ENCODE measurements at regions not wholly inside any gene's neighbourhood (a gene's known extent, or its start where the extent isn't known, plus 50 kb on each side); places are given as distances from the start of the nearest gene placed in this dataset.

- Mint-ChIP-seq H3K27ac (no peak overlapping the region), H3K9me3 (no peaks in the 10 kb centered on the region), H3K4me1 (peaks cover 6% of the 10 kb centered on the region), H3K4me3 (no peak overlapping the region), H3K36me3 (no peaks in the 10 kb centered on the region)
- DNase-seq (ENCODE audit: low spot score in 2 of 2): no peak
- no peak for ATAC-seq
Observed at GRCh38 chr14:100665511-100666032, 61.1 kb upstream of the DLK1 start.

DNA sequence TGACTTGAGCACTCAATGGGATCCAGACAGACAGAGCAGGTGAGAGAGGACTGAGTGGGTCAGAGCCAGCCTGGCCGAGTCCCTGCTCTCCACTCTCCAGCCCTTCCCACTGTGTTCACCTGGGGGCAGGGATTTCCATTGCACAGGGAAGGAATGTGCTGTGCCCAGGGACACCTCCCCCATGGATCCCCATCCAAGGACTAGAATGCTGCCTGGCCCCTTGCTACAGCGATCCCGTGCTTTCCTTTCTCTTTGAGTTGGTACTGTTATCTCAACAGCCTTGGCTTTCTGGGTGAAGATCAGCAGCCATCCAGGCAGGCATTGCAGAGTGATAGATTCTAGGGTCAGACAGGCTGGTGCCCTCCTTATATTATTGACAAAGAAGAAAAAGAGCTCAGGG lies 60.3 kb upstream of the DLK1 start:
- no peaks in the 10 kb centered on the region for H3K36me3 Mint-ChIP-seq
- no peak overlapping the region for H3K4me3 Mint-ChIP-seq

GRCh38 chr14:100666851-100667250 lies 59.8 kb upstream of the DLK1 start:
- DNase-seq (ENCODE audit: low spot score in 2 of 2): no peak
- no peak for ATAC-seq
- Mint-ChIP-seq H3K36me3 (no peaks in the 10 kb centered on the region), H3K4me3 (no peak overlapping the region), H3K4me1 (peaks cover 6% of the 10 kb centered on the region), H3K9me3 (no peaks in the 10 kb centered on the region), H3K27ac (no peak overlapping the region)

More for the DNA sequence above, 60.3 kb upstream of the DLK1 start:
- DNase-seq (ENCODE audit: low spot score in 2 of 2) (no peak), ATAC-seq (no peak)
- Mint-ChIP-seq H3K4me1 (peaks cover 6% of the 10 kb centered on the region), H3K9me3 (no peaks in the 10 kb centered on the region), H3K27ac (no peak overlapping the region)

DNA sequence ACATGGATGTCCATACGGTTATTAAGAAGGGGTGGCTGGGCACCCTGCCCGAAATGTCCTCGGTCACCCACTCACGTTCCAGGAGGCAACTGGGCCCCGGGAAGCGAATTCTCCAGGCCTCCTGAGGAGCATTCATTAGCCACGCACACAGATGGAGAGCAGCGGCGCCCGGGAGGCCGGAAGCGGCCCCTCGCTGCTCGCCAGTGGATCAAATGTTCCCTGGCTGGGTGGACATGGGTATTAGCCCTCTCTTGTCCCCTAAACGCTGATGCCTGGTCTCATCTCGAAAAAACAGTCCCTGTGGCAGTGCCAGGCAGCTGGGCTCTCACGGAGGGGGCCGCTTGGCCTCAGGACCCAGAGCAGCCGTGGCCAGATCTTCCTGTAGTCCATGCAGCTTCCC lies 59.0 kb upstream of the DLK1 start:
- no peak overlapping the region for H3K27ac Mint-ChIP-seq
- peaks cover 6% of the 10 kb centered on the region for H3K4me1 Mint-ChIP-seq
- H3K4me3 Mint-ChIP-seq: no peak overlapping the region
- no peaks in the 10 kb centered on the region for H3K36me3 Mint-ChIP-seq
- no peaks in the 10 kb centered on the region for H3K9me3 Mint-ChIP-seq
- DNase-seq (ENCODE audit: low spot score in 2 of 2) (no peak), ATAC-seq (no peak)

- Mint-ChIP-seq H3K4me3 (no peak overlapping the region), H3K4me1 (peaks cover 6% of the 10 kb centered on the region), H3K9me3 (no peaks in the 10 kb centered on the region), H3K27ac (no peak overlapping the region), H3K36me3 (no peaks in the 10 kb centered on the region)
- no peak for ATAC-seq
- DNase-seq (ENCODE audit: low spot score in 2 of 2): no peak
Observed at GRCh38 chr14:100668352-100668751, 58.3 kb upstream of the DLK1 start.

- no peak for ATAC-seq
- DNase-seq (ENCODE audit: low spot score in 2 of 2): no peak
- Mint-ChIP-seq H3K27ac (no peak overlapping the region), H3K9me3 (no peaks in the 10 kb centered on the region), H3K4me3 (no peak overlapping the region), H3K36me3 (no peaks in the 10 kb centered on the region), H3K4me1 (peaks cover 12% of the 10 kb centered on the region)
Observed at GRCh38 chr14:100669011-100669412, 57.7 kb upstream of the DLK1 start.

GRCh38 chr14:100669468-100669867 lies 57.2 kb upstream of the DLK1 start:
- DNase-seq (ENCODE audit: low spot score in 2 of 2): no peak
- Mint-ChIP-seq H3K4me1 (peaks cover 12% of the 10 kb centered on the region), H3K27ac (no peak overlapping the region), H3K9me3 (no peaks in the 10 kb centered on the region), H3K36me3 (no peaks in the 10 kb centered on the region), H3K4me3 (no peak overlapping the region)
- ATAC-seq: no peak

DNA sequence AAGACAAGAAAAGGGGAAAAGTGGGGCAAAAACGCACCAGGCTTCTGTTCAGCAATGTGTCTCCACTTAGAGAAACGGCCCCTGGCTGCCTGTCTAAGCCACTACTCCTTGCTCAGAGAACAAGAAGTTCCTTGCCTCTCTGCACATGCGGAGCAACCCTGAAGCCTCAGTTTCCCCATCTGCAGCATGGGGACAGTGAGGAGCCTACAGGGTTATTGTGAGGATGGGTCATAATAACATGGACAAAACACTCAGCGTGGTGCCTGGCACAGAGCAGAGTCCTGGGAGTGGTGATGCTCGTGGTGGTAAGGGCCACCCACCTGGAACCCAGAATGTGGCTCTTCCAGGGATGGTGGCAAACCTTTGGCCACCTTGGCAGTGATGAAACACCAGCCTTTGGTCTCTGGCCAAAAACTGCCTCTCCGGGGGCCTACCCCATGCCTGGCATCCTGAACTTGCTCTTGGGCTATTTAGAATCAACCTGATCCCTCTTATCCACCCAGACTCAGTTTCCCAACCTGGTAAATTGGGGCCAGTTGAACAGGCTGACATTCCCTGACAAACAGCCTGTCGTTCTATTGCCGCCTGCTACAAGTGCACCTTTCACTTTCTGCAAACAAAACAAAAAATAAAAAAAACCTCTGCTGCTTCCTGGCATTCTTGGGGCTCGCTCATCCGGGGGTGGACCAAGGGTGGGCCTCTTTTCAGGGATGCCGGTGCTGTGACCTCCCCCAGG lies 56.5 kb upstream of the DLK1 start:
- Mint-ChIP-seq H3K36me3 (no peaks in the 10 kb centered on the region), H3K4me3 (no peak overlapping the region), H3K27ac (no peak overlapping the region), H3K4me1 (peaks cover 12% of the 10 kb centered on the region), H3K9me3 (no peaks in the 10 kb centered on the region)
- ATAC-seq (no peak), DNase-seq (ENCODE audit: low spot score in 2 of 2) (no peak)

DNA sequence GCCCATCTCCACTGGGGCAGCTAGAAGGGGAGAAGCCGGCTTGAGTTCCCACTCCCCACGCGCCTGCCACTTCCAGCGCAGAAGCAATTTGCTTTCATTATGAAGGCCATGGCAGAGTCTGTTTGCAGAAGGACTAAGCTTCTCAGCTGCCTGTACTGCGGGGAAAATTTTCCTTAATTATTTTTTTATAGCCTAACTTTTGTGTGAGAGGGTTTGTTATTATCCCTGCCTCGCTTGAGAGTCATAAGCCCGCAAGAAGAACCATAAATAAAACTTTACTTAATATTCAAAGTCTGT lies 56.0 kb upstream of the DLK1 start:
- peaks cover 12% of the 10 kb centered on the region for H3K4me1 Mint-ChIP-seq
- no peak for ATAC-seq
- H3K9me3 Mint-ChIP-seq: no peaks in the 10 kb centered on the region
- DNase-seq (ENCODE audit: low spot score in 2 of 2): no peak
- H3K27ac Mint-ChIP-seq: no peak overlapping the region
- no peak overlapping the region for H3K4me3 Mint-ChIP-seq
- no peaks in the 10 kb centered on the region for H3K36me3 Mint-ChIP-seq

- Mint-ChIP-seq H3K36me3 (no peaks in the 10 kb centered on the region), H3K4me1 (peaks cover 12% of the 10 kb centered on the region), H3K27ac (no peak overlapping the region), H3K9me3 (no peaks in the 10 kb centered on the region), H3K4me3 (no peak overlapping the region)
- DNase-seq (ENCODE audit: low spot score in 2 of 2): no peak
- ATAC-seq: no peak
Observed at GRCh38 chr14:100671386-100671901, 55.2 kb upstream of the DLK1 start.

DNA sequence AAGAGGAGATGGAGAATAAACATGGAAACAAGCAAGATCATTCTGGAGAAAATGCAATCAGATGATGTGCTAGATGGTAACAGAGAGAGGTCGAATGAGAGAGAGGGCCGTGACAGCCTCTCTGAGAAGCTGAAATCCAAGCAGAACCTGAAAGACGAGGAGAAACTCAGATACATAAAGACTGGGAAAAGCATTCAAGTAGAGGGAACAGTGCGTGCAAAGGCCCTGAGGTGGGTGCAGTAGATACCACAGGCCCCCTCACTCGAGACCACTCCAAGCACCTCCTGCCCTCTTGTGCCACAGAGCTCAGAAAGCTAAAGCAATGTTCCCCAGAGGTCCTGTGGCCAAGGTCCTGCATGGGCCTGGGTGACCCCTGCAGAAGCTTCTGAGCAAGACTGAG lies 54.8 kb upstream of the DLK1 start:
- Mint-ChIP-seq H3K27ac (no peak overlapping the region), H3K4me3 (no peak overlapping the region), H3K4me1 (peaks cover 12% of the 10 kb centered on the region), H3K36me3 (no peaks in the 10 kb centered on the region), H3K9me3 (no peaks in the 10 kb centered on the region)
- ATAC-seq (no peak), DNase-seq (ENCODE audit: low spot score in 2 of 2) (no peak)

- Mint-ChIP-seq H3K4me3 (no peak overlapping the region), H3K36me3 (no peaks in the 10 kb centered on the region), H3K9me3 (no peaks in the 10 kb centered on the region), H3K4me1 (peaks cover 12% of the 10 kb centered on the region), H3K27ac (no peak overlapping the region)
- ATAC-seq: no peak
- DNase-seq (ENCODE audit: low spot score in 2 of 2): no peak
Observed at GRCh38 chr14:100673085-100673806, 53.4 kb upstream of the DLK1 start.

GRCh38 chr14:100673807-100674154 lies 52.9 kb upstream of the DLK1 start:
- H3K4me1 Mint-ChIP-seq: peaks cover 12% of the 10 kb centered on the region
- ATAC-seq: no peak
- H3K36me3 Mint-ChIP-seq: no peaks in the 10 kb centered on the region
- no peak for DNase-seq (ENCODE audit: low spot score in 2 of 2)
- no peaks in the 10 kb centered on the region for H3K9me3 Mint-ChIP-seq
- H3K27ac Mint-ChIP-seq: no peak overlapping the region
- H3K4me3 Mint-ChIP-seq: no peak overlapping the region

DNA sequence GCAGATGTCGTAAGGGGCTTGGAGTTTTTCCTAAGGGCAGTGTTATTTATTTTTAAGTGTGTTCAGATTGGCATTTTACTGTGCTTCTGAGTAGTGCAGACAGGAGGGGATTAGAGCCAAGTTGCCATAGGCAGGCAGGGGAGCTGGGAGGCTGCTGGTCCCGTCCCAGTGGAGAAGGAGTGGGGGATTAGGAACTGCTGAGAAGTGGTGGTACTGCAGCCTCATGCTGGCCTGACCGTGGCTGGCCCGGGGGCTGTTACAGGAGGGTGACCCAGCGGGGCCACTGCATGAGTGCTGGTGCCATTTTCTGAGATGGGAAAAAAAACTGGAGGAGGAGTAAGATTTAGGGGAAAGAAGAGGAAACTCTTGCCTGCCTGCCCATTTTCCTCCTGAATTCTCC lies 52.3 kb upstream of the DLK1 start:
- Mint-ChIP-seq H3K27ac (no peak overlapping the region), H3K4me3 (no peak overlapping the region)
- ATAC-seq: no peak

DNA sequence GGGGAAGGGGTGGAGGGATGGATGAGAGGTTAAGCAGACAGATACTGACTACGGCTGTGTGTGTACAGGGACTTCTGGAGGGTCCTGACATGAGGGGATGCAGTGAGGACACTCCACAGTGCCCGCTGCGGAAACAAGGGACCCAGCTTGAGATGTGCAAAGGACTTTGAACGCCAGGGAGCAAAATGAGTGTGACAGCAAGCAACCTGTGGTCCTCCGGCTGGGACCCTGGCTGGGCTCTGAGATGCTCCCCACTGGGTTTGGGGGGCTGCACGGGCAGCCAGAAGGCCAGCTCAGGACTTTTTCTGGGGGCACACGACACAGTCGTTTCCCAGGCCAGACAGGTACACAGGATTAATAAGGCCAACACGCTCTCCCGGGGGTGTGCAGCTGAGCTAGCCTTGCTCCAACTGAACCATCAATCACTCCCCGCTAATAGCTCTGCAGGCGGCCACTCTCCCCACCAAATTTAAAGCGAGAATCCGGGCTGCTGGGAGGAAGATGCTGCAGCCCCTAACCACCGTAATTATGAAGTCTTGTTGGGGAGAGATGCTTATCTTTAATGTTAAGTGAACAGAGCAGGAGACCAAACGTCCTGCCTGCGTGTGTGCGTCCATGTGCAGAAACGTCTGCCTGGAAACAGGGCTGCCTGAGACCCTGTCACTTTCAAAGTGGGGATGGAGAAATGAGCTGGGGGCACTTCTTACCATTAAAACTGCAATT lies 51.6 kb upstream of the DLK1 start:
- H3K36me3 Mint-ChIP-seq: no peaks in the 10 kb centered on the region
- no peak for ATAC-seq
- no peaks in the 10 kb centered on the region for H3K9me3 Mint-ChIP-seq
- no peak overlapping the region for H3K4me3 Mint-ChIP-seq
- H3K27ac Mint-ChIP-seq: no peak overlapping the region
- H3K4me1 Mint-ChIP-seq: peaks cover 12% of the 10 kb centered on the region
- no peak for DNase-seq (ENCODE audit: low spot score in 2 of 2)

More for the DNA sequence above, 52.3 kb upstream of the DLK1 start:
- DNase-seq (ENCODE audit: low spot score in 2 of 2): no peak
- H3K4me1 Mint-ChIP-seq: peaks cover 12% of the 10 kb centered on the region
- H3K36me3 Mint-ChIP-seq: no peaks in the 10 kb centered on the region
- no peaks in the 10 kb centered on the region for H3K9me3 Mint-ChIP-seq
